ENCODE measurements at regions not wholly inside any gene's neighbourhood (a gene's known extent, or its start where the extent isn't known, plus 50 kb on each side); places are given as distances from the start of the nearest gene placed in this dataset.

GRCh38 chr6:98044151-98044561 is 761.1 kb upstream of the MMS22L start (continued):
- TF ChIP-seq ZBTB33 (IDR thresholded peaks at IDR 0.05; ENCODE audit: extremely low read depth, insufficient replicate concordance, low read length) (no peak), CTCF (IDR thresholded peaks at IDR 0.05 in 2 of 3, conservative IDR thresholded peaks at IDR 0.05 in 1 of 3; ENCODE audit: borderline replicate concordance in 1 of 3, insufficient read depth in 1 of 3, low read depth in 2 of 3, low read length in 2 of 3) (no peak), ATF3 (IDR thresholded peaks at IDR 0.05) (no peak)

GRCh38 chr6:98044791-98045470 is 761.9 kb upstream of the MMS22L start:
- no peaks in the 10 kb centered on the region for H3K36me3 ChIP-seq (ENCODE audit: control insufficient read depth in 1 of 2, insufficient read depth in 2 of 2, low read length in 2 of 2)
- H4K20me1 ChIP-seq (ENCODE audit: insufficient read depth): no peaks in the 10 kb centered on the region
- peaks cover 47% of the 10 kb centered on the region for H3K27me3 ChIP-seq (ENCODE audit: insufficient read depth, low read length)
- no peak for DNase-seq (ENCODE audit: low read depth, low spot score)
- H3K4me2 ChIP-seq (ENCODE audit: low read length): no peak overlapping the region
- ATAC-seq: no peak
- H3K27ac ChIP-seq (ENCODE audit: low read depth, low read length): no peak overlapping the region
- RAD21 ChIA-PET (ENCODE audit: low non-redundant PET in 1 of 2, low total read pairs in 2 of 2, uncharacterized antibody in 2 of 2, unreplicated experiment in 2 of 2): interaction anchor here in 1 of 2 experiments (0.6 kb wide), 1 partner anchor 9 kb away, joined by 3 read pairs; no protein-coding TSS in a partner anchor
- H2AFZ ChIP-seq (ENCODE audit: low read depth, low read length, poor library complexity, severe bottlenecking): no peak overlapping the region
- intact Hi-C loops (cut with micrococcal nuclease): loop anchor here (10.0 kb wide), 1 partner anchor 980 kb away; no protein-coding TSS in a partner anchor
- no peak overlapping the region for H3K9ac ChIP-seq (ENCODE audit: low read length)
- H3K9me2 ChIP-seq (ENCODE audit: insufficient read depth): no peaks in the 10 kb centered on the region
- CTCF ChIA-PET: no interaction called here
- no TSS peak for BruUV-seq (replicated peaks)
- H3K4me1 ChIP-seq (ENCODE audit: control insufficient read depth in 1 of 2, insufficient read depth in 2 of 2, low read length in 2 of 2): no peaks in the 10 kb centered on the region
- no peak overlapping the region for H3K4me3 ChIP-seq (replicated peaks in 1 of 2; ENCODE audit: low read depth in 1 of 2, low read length in 2 of 2)
- POLR2A ChIA-PET: no interaction called here
- no peaks in the 10 kb centered on the region for H3K9me3 ChIP-seq (ENCODE audit: control insufficient read depth in 1 of 2, insufficient read depth in 1 of 2, low read depth in 1 of 2, low read length in 2 of 2)
- no peaks in the 10 kb centered on the region for H3K79me2 ChIP-seq (ENCODE audit: insufficient read depth, low read length)
- TF ChIP-seq RAD21 (IDR thresholded peaks at IDR 0.05; ENCODE audit: low read depth) (no peak), CEBPB (IDR thresholded peaks at IDR 0.05; ENCODE audit: low read depth) (no peak), SRF (IDR thresholded peaks at IDR 0.05; ENCODE audit: low read depth) (no peak), ZFX (IDR thresholded peaks at IDR 0.05) (no peak), SP1 (IDR thresholded peaks at IDR 0.05; ENCODE audit: low read depth) (no peak), ZNF274 (IDR thresholded peaks at IDR 0.05; ENCODE audit: low read depth, low read length) (no peak), EZH2phosphoT487 (IDR thresholded peaks at IDR 0.05; ENCODE audit: borderline replicate concordance) (no peak), ATF3 (IDR thresholded peaks at IDR 0.05) (no peak), EGR1 (IDR thresholded peaks at IDR 0.05; ENCODE audit: low read depth) (no peak), REST (IDR thresholded peaks at IDR 0.05; ENCODE audit: low read depth) (no peak), EZH2 (IDR thresholded peaks at IDR 0.05) (no peak), SIN3A (IDR thresholded peaks at IDR 0.05; ENCODE audit: low read depth) (no peak)

Data from HCT116 (cell line).